Naive B cell (primary cell): ENCODE measurements at regions not wholly inside any gene's neighbourhood (a gene's known extent, or its start where the extent isn't known, plus 50 kb on each side); places are given as distances from the start of the nearest gene placed in this dataset.
"Not testable (repeated sequence)": the region's sequence is repeated elsewhere in the genome, so short reads cannot be mapped to it uniquely, and the experiment has no call there.

Experiments used
- ATAC-seq, 2 donors: fragments of 150-1000 bp; cut with Tn5 transposase; 2 replicates each; pipeline ENCODE4 v1.10.0; 2021; ENCODE audit warnings: low read depth in 2 of 2, mild to moderate bottlenecking in 2 of 2, moderate library complexity in 2 of 2
- DNase-seq: peaks from one replicate; pipeline ENCODE4 v3.0.0; 2022
- H3K27ac Mint-ChIP-seq, 6 donors: one replicate each; pipeline ENCODE4 v1.8.0; 2020 to 2022; ENCODE audit warnings: mild to moderate bottlenecking in 6 of 6, mixed read lengths in 6 of 6, moderate library complexity in 5 of 6, inconsistent platforms in 2 of 6
- H3K27me3 Mint-ChIP-seq, 3 donors: one replicate each; pipeline ENCODE4 v1.8.0; 2021 to 2022; ENCODE audit warnings: mixed read lengths in 3 of 3, mild to moderate bottlenecking in 1 of 3
- H3K36me3 Mint-ChIP-seq, 2 donors: one replicate each; pipeline ENCODE4 v1.8.0; 2020 to 2022; ENCODE audit warnings: mixed read lengths in 2 of 2, inconsistent platforms in 1 of 2, mild to moderate bottlenecking in 1 of 2
- H3K4me1 Mint-ChIP-seq, 3 donors: one replicate each; pipeline ENCODE4 v1.8.0; 2020 to 2022; ENCODE audit warnings: mixed read lengths in 3 of 3, inconsistent platforms in 1 of 3, mild to moderate bottlenecking in 1 of 3, moderate library complexity in 1 of 3
- H3K4me3 Mint-ChIP-seq, 8 donors: one replicate each; pipeline ENCODE4 v1.8.0; 2020 to 2022; ENCODE audit warnings: mild to moderate bottlenecking in 8 of 8, mixed read lengths in 8 of 8, moderate library complexity in 8 of 8, inconsistent platforms in 2 of 8
- H3K9me3 Mint-ChIP-seq, 7 donors: one replicate each; pipeline ENCODE4 v1.8.0; 2020 to 2022; ENCODE audit warnings: mixed read lengths in 7 of 7, mild to moderate bottlenecking in 5 of 7, inconsistent platforms in 2 of 7, moderate library complexity in 1 of 7

DNA sequence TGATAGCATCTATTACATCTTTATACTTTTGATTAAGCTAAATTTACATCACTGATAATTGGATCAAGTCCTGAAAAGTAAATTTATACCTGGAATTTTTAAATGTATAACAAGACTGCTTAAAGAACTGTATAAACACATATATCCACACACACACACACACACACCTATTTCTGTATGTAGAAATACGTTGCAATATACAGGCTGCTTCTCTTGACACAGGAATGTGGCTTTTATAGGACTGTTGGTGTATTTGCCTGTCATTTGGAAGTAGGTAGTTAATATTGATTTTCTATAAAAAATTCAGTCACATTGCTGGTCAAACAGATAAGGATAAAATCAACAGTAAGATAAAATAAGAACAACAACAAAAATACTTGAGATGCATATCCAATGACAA, 708.5 kb upstream of the RAG2 start:
- Mint-ChIP-seq H3K4me3 (no peak overlapping the region), H3K36me3 (no peaks in the 10 kb centered on the region), H3K27ac (no peak overlapping the region), H3K4me1 (no peaks in the 10 kb centered on the region), H3K27me3 (no peaks in the 10 kb centered on the region), H3K9me3 (peaks cover 0 to 39% (median 10%) of the 10 kb centered on the region in 7 donors)
- ATAC-seq (no peak), DNase-seq (no peak)

GRCh38 chr11:37301405-37301804, 703.4 kb upstream of the RAG2 start:
- not testable (repeated sequence) for H3K27me3 Mint-ChIP-seq, H3K4me3 Mint-ChIP-seq, ATAC-seq, H3K4me1 Mint-ChIP-seq, H3K36me3 Mint-ChIP-seq, DNase-seq, H3K27ac Mint-ChIP-seq
- peaks cover 6 to 44% (median 18%) of the 10 kb centered on the region in 7 donors for H3K9me3 Mint-ChIP-seq

- Mint-ChIP-seq H3K27ac (no peak overlapping the region), H3K27me3 (no peaks in the 10 kb centered on the region), H3K4me1 (no peaks in the 10 kb centered on the region), H3K4me3 (no peak overlapping the region), H3K9me3 (peaks cover 7 to 50% (median 16%) of the 10 kb centered on the region in 7 donors), H3K36me3 (no peaks in the 10 kb centered on the region)
- ATAC-seq (no peak), DNase-seq (no peak)
Observed at GRCh38 chr11:37298173-37298572, 700.1 kb upstream of the RAG2 start.

DNA sequence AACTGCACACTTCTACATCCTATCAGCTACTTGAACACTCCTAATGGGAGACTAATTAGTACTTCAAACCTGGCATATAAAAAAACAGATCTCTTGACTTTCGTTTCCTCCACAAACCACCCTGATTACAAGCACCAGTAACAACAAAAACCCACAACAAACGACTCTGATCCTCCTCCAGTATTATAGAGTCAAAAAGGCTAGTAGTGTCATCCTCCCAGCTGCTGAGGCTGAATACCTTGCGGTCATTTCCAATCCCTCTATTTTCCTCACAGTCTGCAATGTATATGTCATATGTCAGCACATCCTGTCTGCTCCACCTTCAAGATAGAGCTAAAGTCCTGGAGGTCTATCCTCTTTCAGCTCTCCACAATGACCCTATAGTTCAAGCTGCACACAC, 688.9 kb upstream of the RAG2 start:
- Mint-ChIP-seq H3K4me3 (no peak overlapping the region), H3K9me3 (peaks cover 2 to 14% (median 8%) of the 10 kb centered on the region in 7 donors), H3K4me1 (no peaks in the 10 kb centered on the region), H3K27me3 (no peaks in the 10 kb centered on the region), H3K36me3 (no peaks in the 10 kb centered on the region), H3K27ac (no peak overlapping the region)
- ATAC-seq: no peak
- DNase-seq: no peak

- no peaks in the 10 kb centered on the region for H3K4me1 Mint-ChIP-seq
- no peaks in the 10 kb centered on the region for H3K36me3 Mint-ChIP-seq
- ATAC-seq (no peak), DNase-seq (no peak)
- no peak overlapping the region for H3K27ac Mint-ChIP-seq
- H3K4me3 Mint-ChIP-seq: no peak overlapping the region
- H3K27me3 Mint-ChIP-seq: no peaks in the 10 kb centered on the region
- H3K9me3 Mint-ChIP-seq: peaks cover 2 to 16% (median 6%) of the 10 kb centered on the region in 7 donors
Observed at GRCh38 chr11:37282367-37282766, 684.3 kb upstream of the RAG2 start.

DNA sequence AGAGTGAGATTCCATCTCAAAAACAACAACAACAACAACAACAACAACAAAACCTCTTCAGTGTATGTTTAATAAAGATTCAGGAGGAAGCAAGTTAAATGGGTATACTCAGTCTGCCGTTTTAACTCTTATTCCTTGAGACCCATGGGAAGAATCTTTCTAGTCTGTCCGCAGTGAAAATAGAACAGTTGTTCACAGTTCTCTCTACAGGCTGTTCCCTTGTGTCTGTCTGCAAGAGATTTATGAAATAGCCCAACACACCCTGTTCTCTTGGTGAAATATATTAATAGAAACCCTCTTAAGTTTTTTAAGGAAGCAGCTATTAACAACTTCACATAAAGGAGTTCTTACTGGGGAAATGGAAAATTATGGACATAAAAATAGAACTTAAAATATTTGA, 682.2 kb upstream of the RAG2 start:
- H3K27me3 Mint-ChIP-seq: no peaks in the 10 kb centered on the region
- no peak for ATAC-seq
- no peaks in the 10 kb centered on the region for H3K36me3 Mint-ChIP-seq

DNA sequence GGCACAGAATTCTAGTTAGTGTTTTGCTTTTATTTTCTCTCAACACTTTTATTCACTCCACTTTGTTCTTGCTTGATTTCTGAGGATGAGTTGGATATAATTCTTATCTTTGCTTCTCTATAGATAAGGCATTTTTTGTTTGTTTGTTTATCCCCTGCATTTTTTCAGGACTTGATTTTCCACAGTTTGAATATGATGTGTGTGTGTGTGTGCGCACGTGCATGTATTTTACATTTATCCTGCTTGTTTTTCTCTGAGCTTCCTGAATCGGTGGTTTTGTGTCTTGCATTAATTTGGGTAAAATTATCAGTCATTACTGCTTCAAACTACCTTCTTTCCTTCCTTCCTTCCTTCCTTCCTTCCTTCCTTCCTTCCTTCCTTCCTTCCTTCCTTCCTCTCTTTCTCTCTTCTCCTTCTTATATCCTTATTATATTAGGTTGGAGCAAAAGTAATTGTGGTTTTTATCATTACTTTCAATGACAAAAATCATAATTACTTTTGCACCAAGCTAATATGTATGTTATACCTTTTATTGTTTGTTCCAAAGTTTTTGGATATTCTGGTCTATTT, 679.9 kb upstream of the RAG2 start:
- H3K27me3 Mint-ChIP-seq: no peaks in the 10 kb centered on the region
- no peak overlapping the region for H3K4me3 Mint-ChIP-seq
- H3K4me1 Mint-ChIP-seq: no peaks in the 10 kb centered on the region
- ATAC-seq: no peak
- no peaks in the 10 kb centered on the region for H3K36me3 Mint-ChIP-seq
- DNase-seq: no peak
- H3K9me3 Mint-ChIP-seq: peaks cover 0 to 14% (median 2%) of the 10 kb centered on the region in 7 donors
- H3K27ac Mint-ChIP-seq: no peak overlapping the region

More for the DNA sequence above, 682.2 kb upstream of the RAG2 start:
- H3K9me3 Mint-ChIP-seq: peaks cover 0 to 14% (median 4%) of the 10 kb centered on the region in 7 donors
- no peak overlapping the region for H3K4me3 Mint-ChIP-seq
- no peak overlapping the region for H3K27ac Mint-ChIP-seq
- no peaks in the 10 kb centered on the region for H3K4me1 Mint-ChIP-seq
- DNase-seq: no peak

GRCh38 chr11:37264783-37265182, 666.7 kb upstream of the RAG2 start:
- no peaks in the 10 kb centered on the region for H3K27me3 Mint-ChIP-seq
- H3K4me3 Mint-ChIP-seq: no peak overlapping the region
- no peak overlapping the region for H3K27ac Mint-ChIP-seq
- H3K4me1 Mint-ChIP-seq: no peaks in the 10 kb centered on the region
- no peaks in the 10 kb centered on the region for H3K36me3 Mint-ChIP-seq
- no peak for DNase-seq
- no peak for ATAC-seq
- H3K9me3 Mint-ChIP-seq: peaks cover 0 to 10% (median 4%) of the 10 kb centered on the region in 7 donors

DNA sequence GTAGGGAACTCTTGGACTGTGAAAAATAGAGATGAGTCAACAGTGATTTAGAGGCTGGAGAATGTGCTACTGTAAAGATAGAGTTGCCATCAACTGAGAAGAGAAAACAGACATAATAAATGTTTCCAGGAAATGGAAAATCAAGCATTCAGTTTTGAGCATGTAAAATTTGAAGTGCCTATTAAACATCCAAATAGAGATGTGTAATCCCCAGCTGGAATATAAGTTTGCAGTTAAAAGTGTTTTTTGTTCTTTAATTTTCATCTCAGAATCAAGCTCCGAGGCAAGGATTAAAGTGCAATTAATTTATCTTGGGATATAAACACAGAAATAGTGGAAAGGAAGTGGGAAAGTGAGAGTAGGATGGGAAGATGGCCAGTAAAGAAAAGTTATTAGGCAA, 666.0 kb upstream of the RAG2 start:
- peaks cover 0 to 10% (median 4%) of the 10 kb centered on the region in 7 donors for H3K9me3 Mint-ChIP-seq
- ATAC-seq: no peak
- H3K27me3 Mint-ChIP-seq: no peaks in the 10 kb centered on the region
- no peaks in the 10 kb centered on the region for H3K4me1 Mint-ChIP-seq
- DNase-seq: no peak
- H3K4me3 Mint-ChIP-seq: no peak overlapping the region
- H3K27ac Mint-ChIP-seq: no peak overlapping the region
- H3K36me3 Mint-ChIP-seq: no peaks in the 10 kb centered on the region

- H3K9me3 Mint-ChIP-seq: peaks cover 0 to 10% (median 4%) of the 10 kb centered on the region in 7 donors
- ATAC-seq, H3K27ac Mint-ChIP-seq, H3K36me3 Mint-ChIP-seq, H3K4me3 Mint-ChIP-seq, H3K4me1 Mint-ChIP-seq, DNase-seq, H3K27me3 Mint-ChIP-seq: not testable (repeated sequence)
Observed at GRCh38 chr11:37263467-37263866, 665.4 kb upstream of the RAG2 start.

DNA sequence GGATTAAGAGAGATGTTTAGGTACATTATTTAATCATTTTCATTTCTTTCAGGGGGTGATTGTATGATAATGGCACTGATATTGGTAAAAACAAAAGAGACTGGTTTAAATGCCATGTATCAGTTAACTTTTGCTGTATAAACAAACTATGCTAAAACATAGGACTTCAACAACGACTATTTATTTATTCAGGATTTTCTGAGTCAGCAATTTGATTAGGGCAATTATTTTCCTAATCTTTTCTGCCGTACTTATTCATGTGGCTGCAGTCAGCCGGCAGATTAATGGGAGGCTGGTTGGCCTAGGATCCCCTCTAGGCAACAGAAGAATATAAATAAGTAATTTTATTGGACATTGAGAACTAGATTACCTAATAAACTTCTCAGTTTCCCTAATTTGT, 661.7 kb upstream of the RAG2 start:
- H3K4me1 Mint-ChIP-seq: no peaks in the 10 kb centered on the region
- ATAC-seq (no peak), DNase-seq (no peak)
- H3K9me3 Mint-ChIP-seq: peaks cover 0 to 10% (median 8%) of the 10 kb centered on the region in 7 donors
- no peaks in the 10 kb centered on the region for H3K36me3 Mint-ChIP-seq
- H3K4me3 Mint-ChIP-seq: no peak overlapping the region
- H3K27me3 Mint-ChIP-seq: no peaks in the 10 kb centered on the region
- peak overlapping the region in 1 of 6 donors; percentile 33 for H3K27ac Mint-ChIP-seq

- Mint-ChIP-seq H3K9me3 (peaks cover 0 to 9% (median 3%) of the 10 kb centered on the region in 7 donors), H3K36me3 (no peaks in the 10 kb centered on the region), H3K4me3 (no peak overlapping the region), H3K27me3 (no peaks in the 10 kb centered on the region), H3K27ac (no peak overlapping the region), H3K4me1 (no peaks in the 10 kb centered on the region)
- ATAC-seq: no peak
- no peak for DNase-seq
Observed at GRCh38 chr11:37248145-37248544, 650.1 kb upstream of the RAG2 start.

DNA sequence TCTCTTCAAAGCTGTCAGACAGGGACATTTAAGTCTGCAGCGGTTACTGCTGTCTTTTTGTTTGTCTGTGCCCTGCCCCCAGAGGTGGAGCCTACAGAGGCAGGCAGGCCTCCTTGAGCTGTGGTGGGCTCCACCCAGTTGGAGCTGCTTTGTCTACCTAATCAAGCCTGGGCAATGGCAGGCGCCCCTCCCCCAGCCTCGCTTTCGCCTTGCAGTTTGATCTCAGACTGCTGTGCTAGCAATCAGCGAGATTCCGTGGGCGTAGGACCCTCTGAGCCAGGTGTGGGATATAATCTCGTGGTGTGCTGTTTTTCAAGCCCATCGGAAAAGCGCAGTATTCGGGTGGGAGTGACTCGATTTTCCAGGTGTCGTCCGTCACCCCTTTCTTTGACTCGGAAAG, 648.1 kb upstream of the RAG2 start:
- ATAC-seq, H3K4me3 Mint-ChIP-seq, H3K9me3 Mint-ChIP-seq, H3K36me3 Mint-ChIP-seq, H3K4me1 Mint-ChIP-seq, H3K27ac Mint-ChIP-seq, DNase-seq, H3K27me3 Mint-ChIP-seq: not testable (repeated sequence)

DNA sequence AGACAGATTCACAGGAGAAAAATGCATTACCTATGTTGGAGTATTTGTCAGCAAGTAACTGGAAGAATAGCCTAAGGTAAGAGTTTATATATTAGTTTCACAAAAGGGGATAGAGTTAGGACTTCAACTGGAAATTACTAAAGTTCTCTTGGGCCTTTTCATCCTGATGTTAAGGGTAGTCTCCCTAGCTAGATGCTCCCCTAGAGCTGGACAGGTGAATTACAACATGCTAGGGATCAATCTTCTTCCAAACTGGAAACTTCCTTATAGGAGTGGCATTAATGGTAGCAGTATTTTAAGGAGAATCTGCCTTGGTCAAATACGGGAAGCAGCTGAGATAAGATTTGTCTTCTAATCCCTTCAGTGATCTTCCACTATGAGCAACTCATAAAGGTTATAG, 632.8 kb upstream of the RAG2 start:
- no peak for ATAC-seq
- no peaks in the 10 kb centered on the region for H3K4me1 Mint-ChIP-seq
- H3K27me3 Mint-ChIP-seq: no peaks in the 10 kb centered on the region
- no peak overlapping the region for H3K4me3 Mint-ChIP-seq
- H3K36me3 Mint-ChIP-seq: no peaks in the 10 kb centered on the region
- H3K27ac Mint-ChIP-seq: no peak overlapping the region
- H3K9me3 Mint-ChIP-seq: peaks cover 0 to 5% (median 0%) of the 10 kb centered on the region in 7 donors
- DNase-seq: no peak

DNA sequence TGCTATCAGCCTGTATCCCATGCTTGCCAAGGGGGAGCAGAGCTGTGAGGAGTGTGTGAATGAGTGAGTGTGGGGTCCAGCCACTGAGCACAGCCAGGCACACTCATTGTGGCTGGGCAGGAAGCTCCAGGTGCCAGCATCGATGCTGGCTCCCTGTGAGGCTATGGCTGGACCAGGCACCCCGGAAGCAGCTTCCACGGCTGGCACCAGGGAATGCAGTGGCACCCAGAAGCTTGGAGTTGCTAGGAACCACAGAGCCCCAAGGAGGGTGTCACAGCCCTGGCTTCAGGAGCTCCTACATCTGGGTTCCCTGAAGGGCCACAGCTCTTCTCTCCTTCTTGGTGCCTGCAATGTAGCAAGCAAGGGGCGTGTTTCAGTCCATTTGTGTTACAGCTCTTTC, 625.9 kb upstream of the RAG2 start:
- ATAC-seq (no peak), DNase-seq (no peak)
- no peaks in the 10 kb centered on the region for H3K4me1 Mint-ChIP-seq
- no peaks in the 10 kb centered on the region for H3K27me3 Mint-ChIP-seq
- H3K4me3 Mint-ChIP-seq: peak overlapping the region in 1 of 8 donors; percentile 70
- no peaks in the 10 kb centered on the region for H3K36me3 Mint-ChIP-seq
- peaks cover 0 to 9% (median 6%) of the 10 kb centered on the region in 7 donors for H3K9me3 Mint-ChIP-seq
- H3K27ac Mint-ChIP-seq: no peak overlapping the region
